Activated B cell treated with CpG ODN at 0.5 μM for 24 hours (primary cell): ENCODE measurements at regions not wholly inside any gene's neighbourhood (a gene's known extent, or its start where the extent isn't known, plus 50 kb on each side); places are given as distances from the start of the nearest gene placed in this dataset.

Experiments used
- ATAC-seq: fragments of 200-7000 bp; cut with Tn5 transposase; one replicate; pipeline ENCODE4 v1.10.0; 2021; ENCODE audit warnings: low read depth, mild to moderate bottlenecking, moderate library complexity
- CTCF ChIA-PET: fragments of 350-600 bp; sonication (Branson Sonifier 250); formaldehyde crosslinking; loops from one replicate; lab custom pipeline; 2021; ENCODE audit warnings: antibody characterized with exemption; lab: Charles Lee
- POLR2A ChIA-PET: fragments of 350-600 bp; sonication (Branson Sonifier 250); formaldehyde crosslinking; loops from one replicate; lab custom pipeline; 2021; ENCODE audit warnings: antibody characterized with exemption; lab: Charles Lee
- DNase-seq: peaks from one replicate; pipeline ENCODE4 v3.0.0; 2022
- H3K27ac Mint-ChIP-seq: one replicate; pipeline ENCODE4 v1.8.0; 2020; ENCODE audit warnings: mixed read lengths
- H3K27me3 Mint-ChIP-seq: one replicate; pipeline ENCODE4 v1.8.0; 2021; ENCODE audit warnings: mixed read lengths
- H3K36me3 Mint-ChIP-seq: one replicate; pipeline ENCODE4 v1.8.0; 2021; ENCODE audit warnings: low read depth, mixed read lengths
- H3K4me1 Mint-ChIP-seq: one replicate; pipeline ENCODE4 v1.8.0; 2021; ENCODE audit warnings: mixed read lengths
- H3K4me3 Mint-ChIP-seq: one replicate; pipeline ENCODE4 v1.8.0; 2020; ENCODE audit warnings: mild to moderate bottlenecking, mixed read lengths
- H3K9me3 Mint-ChIP-seq: one replicate; pipeline ENCODE4 v1.8.0; 2020; ENCODE audit warnings: mixed read lengths
- CTCF ChIP-seq: fragments of 200-600 bp; IDR thresholded peaks from one replicate; pipeline ENCODE4 v1.8.0; 2022; ENCODE audit warnings: antibody characterized with exemption, mild to moderate bottlenecking
- intact Hi-C: fragments of 100-400 bp; cut with micrococcal nuclease; formaldehyde crosslinking; loops from one replicate; pipeline ENCODE4 v1.15.1; 2024

GRCh38 chr18:47586418-47587070 lies 335.1 kb upstream of the SKOR2 start:
- intact Hi-C loops, result no loop called here
- DNase-seq (no peak), ATAC-seq (no peak)
- ChIA-PET CTCF (no interaction called here), POLR2A (no interaction called here)
- H3K4me3 Mint-ChIP-seq, result no peak overlapping the region
- no peak overlapping the region for H3K27ac Mint-ChIP-seq
- TF ChIP-seq CTCF, result no peak
- H3K36me3 Mint-ChIP-seq, result no peaks in the 10 kb centered on the region
- no peaks in the 10 kb centered on the region for H3K9me3 Mint-ChIP-seq
- no peaks in the 10 kb centered on the region for H3K4me1 Mint-ChIP-seq
- H3K27me3 Mint-ChIP-seq, result peaks cover 8% of the 10 kb centered on the region

- no peak for TF ChIP-seq CTCF
- intact Hi-C loops, result no loop called here
- Mint-ChIP-seq H3K4me3 (no peak overlapping the region), H3K36me3 (no peaks in the 10 kb centered on the region), H3K27me3 (peaks cover 4% of the 10 kb centered on the region), H3K27ac (no peak overlapping the region), H3K4me1 (no peaks in the 10 kb centered on the region), H3K9me3 (no peaks in the 10 kb centered on the region)
- CTCF ChIA-PET, result no interaction called here
- DNase-seq (no peak), ATAC-seq (no peak)
- POLR2A ChIA-PET, result no interaction called here
Measured at GRCh38 chr18:47585914-47586313, 334.5 kb upstream of the SKOR2 start.

GRCh38 chr18:47585136-47585535 lies 333.7 kb upstream of the SKOR2 start:
- CTCF ChIA-PET, result interaction anchor here (1.0 kb wide), 1 partner anchor 164 kb away, joined by 3 read pairs; no protein-coding TSS in a partner anchor
- H3K27ac Mint-ChIP-seq, result no peak overlapping the region
- TF ChIP-seq CTCF, result no peak

GRCh38 chr18:47582093-47582492 lies 330.6 kb upstream of the SKOR2 start:
- Mint-ChIP-seq H3K27ac (no peak overlapping the region), H3K9me3 (no peaks in the 10 kb centered on the region), H3K36me3 (no peaks in the 10 kb centered on the region), H3K27me3 (peaks cover 16% of the 10 kb centered on the region), H3K4me3 (no peak overlapping the region), H3K4me1 (no peaks in the 10 kb centered on the region)
- no peak for ATAC-seq
- DNase-seq, result no peak
- no peak for TF ChIP-seq CTCF
- intact Hi-C loops, result no loop called here
- POLR2A ChIA-PET, result no interaction called here
- CTCF ChIA-PET, result no interaction called here

More at GRCh38 chr18:47585136-47585535, 333.7 kb upstream of the SKOR2 start:
- no peaks in the 10 kb centered on the region for H3K4me1 Mint-ChIP-seq
- H3K27me3 Mint-ChIP-seq, result peaks cover 8% of the 10 kb centered on the region
- intact Hi-C loops, result no loop called here
- H3K4me3 Mint-ChIP-seq, result no peak overlapping the region
- no peak for DNase-seq
- no peak for ATAC-seq
- no peaks in the 10 kb centered on the region for H3K36me3 Mint-ChIP-seq
- POLR2A ChIA-PET, result no interaction called here
- no peaks in the 10 kb centered on the region for H3K9me3 Mint-ChIP-seq

- Mint-ChIP-seq H3K4me3 (no peak overlapping the region), H3K36me3 (no peaks in the 10 kb centered on the region), H3K27ac (no peak overlapping the region), H3K9me3 (no peaks in the 10 kb centered on the region), H3K4me1 (no peaks in the 10 kb centered on the region), H3K27me3 (peaks cover 16% of the 10 kb centered on the region)
- intact Hi-C loops, result no loop called here
- TF ChIP-seq CTCF, result no peak
- POLR2A ChIA-PET, result no interaction called here
- DNase-seq (no peak), ATAC-seq (no peak)
- CTCF ChIA-PET, result no interaction called here
Measured at GRCh38 chr18:47577520-47577919, 326.1 kb upstream of the SKOR2 start.
